ENCODE measurements at regions not wholly inside any gene's neighbourhood (a gene's known extent, or its start where the extent isn't known, plus 50 kb on each side); places are given as distances from the start of the nearest gene placed in this dataset.

DNA sequence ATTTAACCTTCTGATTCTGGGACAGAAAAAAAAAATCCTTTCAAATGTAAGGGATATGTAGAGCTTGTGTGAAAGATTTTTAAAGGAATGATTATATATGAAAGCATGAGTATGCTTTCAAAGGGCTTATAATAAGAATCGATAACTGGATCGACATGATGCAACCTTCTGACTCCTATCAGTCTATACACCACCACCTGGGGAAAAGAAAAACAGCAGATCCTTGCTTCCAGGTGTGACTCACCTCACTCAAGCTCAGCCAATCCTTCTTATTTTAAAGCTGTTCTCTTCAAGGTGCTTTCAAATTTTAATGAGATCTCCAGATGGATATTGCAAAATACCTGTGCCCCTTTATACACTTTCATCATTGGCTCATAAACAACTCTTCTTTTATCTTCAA, 102.1 kb upstream of the EDNRA start:
- TF ChIP-seq CBFB (CRISPR knock-in tag; IDR thresholded peaks at IDR 0.05; ENCODE audit: low read depth) (no peak), RELA (CRISPR knock-in tag; IDR thresholded peaks at IDR 0.05; ENCODE audit: borderline replicate concordance) (no peak), CREM (CRISPR knock-in tag; IDR thresholded peaks at IDR 0.05) (no peak), ATF1 (CRISPR knock-in tag; IDR thresholded peaks at IDR 0.05) (no peak), TEAD1 (CRISPR knock-in tag; IDR thresholded peaks at IDR 0.05) (no peak)
- TF ChIP-seq, protein P1, sequence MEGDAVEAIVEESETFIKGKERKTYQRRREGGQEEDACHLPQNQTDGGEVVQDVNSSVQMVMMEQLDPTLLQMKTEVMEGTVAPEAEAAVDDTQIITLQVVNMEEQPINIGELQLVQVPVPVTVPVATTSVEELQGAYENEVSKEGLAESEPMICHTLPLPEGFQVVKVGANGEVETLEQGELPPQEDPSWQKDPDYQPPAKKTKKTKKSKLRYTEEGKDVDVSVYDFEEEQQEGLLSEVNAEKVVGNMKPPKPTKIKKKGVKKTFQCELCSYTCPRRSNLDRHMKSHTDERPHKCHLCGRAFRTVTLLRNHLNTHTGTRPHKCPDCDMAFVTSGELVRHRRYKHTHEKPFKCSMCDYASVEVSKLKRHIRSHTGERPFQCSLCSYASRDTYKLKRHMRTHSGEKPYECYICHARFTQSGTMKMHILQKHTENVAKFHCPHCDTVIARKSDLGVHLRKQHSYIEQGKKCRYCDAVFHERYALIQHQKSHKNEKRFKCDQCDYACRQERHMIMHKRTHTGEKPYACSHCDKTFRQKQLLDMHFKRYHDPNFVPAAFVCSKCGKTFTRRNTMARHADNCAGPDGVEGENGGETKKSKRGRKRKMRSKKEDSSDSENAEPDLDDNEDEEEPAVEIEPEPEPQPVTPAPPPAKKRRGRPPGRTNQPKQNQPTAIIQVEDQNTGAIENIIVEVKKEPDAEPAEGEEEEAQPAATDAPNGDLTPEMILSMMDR (IDR thresholded peaks at IDR 0.05): no peak
- TF ChIP-seq, protein P2, sequence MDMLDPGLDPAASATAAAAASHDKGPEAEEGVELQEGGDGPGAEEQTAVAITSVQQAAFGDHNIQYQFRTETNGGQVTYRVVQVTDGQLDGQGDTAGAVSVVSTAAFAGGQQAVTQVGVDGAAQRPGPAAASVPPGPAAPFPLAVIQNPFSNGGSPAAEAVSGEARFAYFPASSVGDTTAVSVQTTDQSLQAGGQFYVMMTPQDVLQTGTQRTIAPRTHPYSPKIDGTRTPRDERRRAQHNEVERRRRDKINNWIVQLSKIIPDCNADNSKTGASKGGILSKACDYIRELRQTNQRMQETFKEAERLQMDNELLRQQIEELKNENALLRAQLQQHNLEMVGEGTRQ (CRISPR knock-in tag; IDR thresholded peaks at IDR 0.05): no peak

Measured in WTC11 (cell line).